Fibroblast of mammary gland (primary cell): ENCODE measurements at regions not wholly inside any gene's neighbourhood (a gene's known extent, or its start where the extent isn't known, plus 50 kb on each side); places are given as distances from the start of the nearest gene placed in this dataset.

Source experiments
- DNase-seq: peaks from one replicate; pipeline ENCODE4 v3.0.0-alpha.2; 2010; ENCODE audit warnings: low read depth
- H3K4me3 ChIP-seq: 2 replicates; pipeline ENCODE4 v1.5.1; 2011; ENCODE audit warnings: low read depth, mild to moderate bottlenecking, low read length, moderate library complexity; ENCODE audit not compliant: control insufficient read depth
- TF ChIP-seq, protein P1 (sequence below): conservative IDR thresholded peaks from 2 replicates; pipeline ENCODE4 v1.5.1; 2011; ENCODE audit warnings: low read depth, low read length, inconsistent platforms; ENCODE audit not compliant: control insufficient read depth, insufficient read depth

DNA sequence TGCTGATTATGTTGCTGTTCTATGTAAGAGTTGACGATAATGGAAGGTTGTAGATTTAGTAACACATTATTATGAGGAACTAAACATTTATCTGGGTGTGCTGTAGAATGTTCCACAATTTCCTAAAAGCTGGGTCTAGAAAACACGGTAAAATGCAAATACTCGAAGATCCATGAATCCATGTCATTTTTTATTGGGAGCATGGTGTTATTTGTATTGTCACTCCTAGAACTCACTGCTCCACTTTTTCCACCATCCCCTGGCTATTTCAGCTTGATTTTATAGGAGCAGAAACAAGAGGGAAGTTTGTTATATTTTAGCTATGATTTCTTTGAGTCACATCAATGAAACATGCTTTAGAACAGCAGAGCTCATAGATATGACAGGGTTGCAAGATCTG is 155.0 kb upstream of the ANK2 start:
- DNase-seq: no peak
- TF ChIP-seq, protein P1, sequence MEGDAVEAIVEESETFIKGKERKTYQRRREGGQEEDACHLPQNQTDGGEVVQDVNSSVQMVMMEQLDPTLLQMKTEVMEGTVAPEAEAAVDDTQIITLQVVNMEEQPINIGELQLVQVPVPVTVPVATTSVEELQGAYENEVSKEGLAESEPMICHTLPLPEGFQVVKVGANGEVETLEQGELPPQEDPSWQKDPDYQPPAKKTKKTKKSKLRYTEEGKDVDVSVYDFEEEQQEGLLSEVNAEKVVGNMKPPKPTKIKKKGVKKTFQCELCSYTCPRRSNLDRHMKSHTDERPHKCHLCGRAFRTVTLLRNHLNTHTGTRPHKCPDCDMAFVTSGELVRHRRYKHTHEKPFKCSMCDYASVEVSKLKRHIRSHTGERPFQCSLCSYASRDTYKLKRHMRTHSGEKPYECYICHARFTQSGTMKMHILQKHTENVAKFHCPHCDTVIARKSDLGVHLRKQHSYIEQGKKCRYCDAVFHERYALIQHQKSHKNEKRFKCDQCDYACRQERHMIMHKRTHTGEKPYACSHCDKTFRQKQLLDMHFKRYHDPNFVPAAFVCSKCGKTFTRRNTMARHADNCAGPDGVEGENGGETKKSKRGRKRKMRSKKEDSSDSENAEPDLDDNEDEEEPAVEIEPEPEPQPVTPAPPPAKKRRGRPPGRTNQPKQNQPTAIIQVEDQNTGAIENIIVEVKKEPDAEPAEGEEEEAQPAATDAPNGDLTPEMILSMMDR: no peak
- H3K4me3 ChIP-seq: no peak overlapping the region

DNA sequence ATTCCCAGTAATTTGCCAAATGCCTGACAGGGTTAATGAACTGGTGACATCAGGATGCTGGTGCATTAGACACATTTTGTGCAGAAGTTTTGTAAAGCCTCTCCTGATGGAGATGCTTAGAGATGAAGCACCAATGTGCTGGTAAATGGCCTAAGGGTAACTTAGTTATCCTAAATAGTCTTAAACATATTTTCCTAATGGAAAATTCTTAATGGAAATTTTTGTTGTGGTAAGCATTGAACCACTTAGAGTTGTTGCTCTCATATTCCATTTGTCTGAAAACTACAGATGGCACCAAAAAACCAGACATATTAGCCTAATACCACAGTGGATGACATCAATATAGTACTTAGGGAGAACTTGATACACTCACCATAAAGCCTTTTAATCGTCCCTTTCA is 154.5 kb upstream of the ANK2 start:
- H3K4me3 ChIP-seq: no peak overlapping the region
- DNase-seq: no peak
- TF ChIP-seq, protein P1: no peak

DNA sequence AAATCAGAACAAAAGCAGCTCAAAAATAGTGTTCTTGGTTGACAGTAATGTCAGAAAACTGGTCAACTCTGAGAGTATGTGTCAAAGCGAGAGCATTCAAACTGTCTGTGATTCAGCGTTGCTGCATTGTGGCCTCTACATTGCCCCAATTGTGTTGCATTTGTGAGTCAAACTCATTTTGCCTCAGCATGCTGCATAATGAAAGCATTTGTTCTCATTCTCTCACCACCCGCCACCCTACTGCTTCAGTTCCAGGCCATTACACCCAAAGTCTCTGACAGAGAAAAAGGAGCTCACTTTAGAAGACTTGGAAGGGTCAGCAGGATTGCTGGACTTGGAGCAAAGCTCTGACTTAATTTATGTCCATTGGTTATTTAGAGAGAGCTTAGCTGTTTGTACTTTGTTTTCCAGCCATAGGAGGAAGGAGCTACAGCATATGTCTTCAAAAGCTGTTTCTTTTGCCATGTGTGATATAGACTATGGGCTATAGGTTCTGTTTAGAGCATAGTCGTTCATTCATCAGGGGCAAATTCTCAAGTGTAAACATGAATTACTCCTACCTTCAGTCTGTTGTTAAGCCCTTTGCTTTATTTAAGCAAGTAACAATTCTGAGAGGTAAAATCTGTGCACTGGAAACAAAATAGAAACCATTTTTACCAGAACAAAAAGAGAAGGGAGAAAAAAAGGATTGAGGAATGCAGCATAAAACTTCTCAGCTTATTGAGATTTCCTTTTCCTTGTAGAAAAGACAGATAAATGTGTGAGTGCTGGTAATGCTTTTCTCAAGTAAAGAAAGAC is 153.4 kb upstream of the ANK2 start:
- no peak overlapping the region for H3K4me3 ChIP-seq
- TF ChIP-seq, protein P1: no peak
- DNase-seq: peak; percentile 64

DNA sequence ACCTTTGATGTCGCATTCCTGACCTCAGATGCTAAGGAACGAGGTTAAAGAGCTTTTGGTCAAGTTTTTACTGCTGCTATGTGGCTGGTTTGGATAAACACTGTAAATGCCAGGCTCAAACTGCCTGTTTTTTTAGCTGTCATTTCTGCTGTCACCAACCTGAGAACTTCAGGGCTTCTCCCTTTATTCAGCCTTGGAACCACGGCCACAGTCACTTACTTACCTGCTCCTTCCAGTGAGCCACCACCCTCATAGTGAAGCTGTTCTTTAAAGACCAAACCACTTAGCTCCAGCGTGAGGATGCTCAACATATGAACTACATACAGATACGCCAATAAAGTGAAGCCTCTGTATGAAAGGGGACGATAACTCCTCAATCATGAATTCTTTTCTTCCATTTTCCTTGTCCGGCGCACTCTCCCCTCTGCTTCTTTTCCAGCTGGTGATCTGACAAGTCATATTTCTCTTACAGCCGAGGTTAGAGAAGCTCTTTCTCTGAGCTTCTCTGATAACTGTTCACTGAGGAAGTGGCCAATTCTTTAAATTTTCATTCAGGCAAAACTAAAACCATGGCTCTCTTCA is 152.8 kb upstream of the ANK2 start:
- TF ChIP-seq, protein P1: no peak
- H3K4me3 ChIP-seq: no peak overlapping the region
- no peak for DNase-seq

- no peak overlapping the region for H3K4me3 ChIP-seq
- TF ChIP-seq, protein P1: no peak
- no peak for DNase-seq
Measured at GRCh38 chr4:112897543-112897942, 151.9 kb upstream of the ANK2 start.

- no peak overlapping the region for H3K4me3 ChIP-seq
- TF ChIP-seq, protein P1: no peak
- no peak for DNase-seq
Measured at GRCh38 chr4:112898357-112899141, 150.9 kb upstream of the ANK2 start.
